LHCN-M2 (cell line): ENCODE measurements at regions not wholly inside any gene's neighbourhood (a gene's known extent, or its start where the extent isn't known, plus 50 kb on each side); places are given as distances from the start of the nearest gene placed in this dataset.

Experiments
- DNase-seq: peaks from one replicate; pipeline ENCODE4 v3.0.0-alpha.2; 2012; ENCODE audit warnings: low read depth

DNA sequence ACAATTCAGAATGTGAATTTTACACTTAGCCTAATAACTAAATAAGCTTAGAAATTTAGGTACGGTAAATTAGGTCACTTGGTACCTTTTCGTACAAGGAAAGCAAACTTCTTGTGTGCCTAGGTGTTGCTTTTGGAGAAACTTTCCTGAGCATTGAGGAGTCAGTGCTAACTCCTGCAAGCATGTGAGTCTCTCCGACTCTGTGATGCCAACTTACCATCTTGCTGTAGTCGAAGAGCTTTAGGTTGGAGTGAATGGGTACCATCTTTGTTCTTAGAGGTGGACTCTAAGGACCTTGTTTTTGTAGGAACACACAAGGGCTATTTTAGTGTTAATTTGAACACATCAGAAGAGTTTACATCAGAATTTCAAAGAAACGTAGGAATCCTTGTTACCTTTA is 688.9 kb downstream of the USP25 start:
- peak; percentile 17 for DNase-seq

DNA sequence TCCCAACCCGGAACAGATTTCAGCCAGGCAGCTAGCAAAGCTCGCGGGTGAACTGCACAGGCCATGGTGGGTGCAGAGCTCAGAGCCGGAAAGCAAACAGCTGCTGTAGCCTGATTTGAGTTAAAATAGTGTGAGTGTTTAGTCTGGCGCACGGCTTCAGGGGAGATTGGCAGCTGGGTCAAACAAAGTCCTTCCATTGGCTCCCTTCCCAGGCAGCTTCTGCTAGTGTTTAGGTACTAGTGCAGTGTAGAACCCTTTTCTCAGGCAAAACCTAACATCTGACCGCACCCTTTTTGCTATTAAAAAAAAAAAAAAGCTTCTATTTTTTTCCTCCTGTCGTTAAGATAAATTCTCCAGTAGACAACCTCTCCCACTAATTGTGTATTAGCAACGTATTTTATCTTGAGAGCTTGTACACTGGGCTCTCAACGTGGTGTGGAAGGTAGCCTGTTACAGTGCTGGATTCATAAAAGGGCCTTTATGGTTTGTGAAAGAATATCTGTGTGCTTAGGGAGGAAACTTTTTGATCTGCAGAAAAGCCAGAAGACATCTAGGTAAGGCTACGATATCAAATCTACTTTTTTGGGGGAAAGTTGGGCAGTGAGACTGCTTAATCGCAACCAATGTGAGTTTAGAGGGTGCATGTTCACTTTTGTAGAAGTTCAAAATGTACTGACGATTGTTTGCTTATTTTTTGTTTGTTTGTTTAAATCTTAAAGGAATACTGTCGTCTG is 689.6 kb downstream of the USP25 start:
- DNase-seq = peak; percentile 94

DNA sequence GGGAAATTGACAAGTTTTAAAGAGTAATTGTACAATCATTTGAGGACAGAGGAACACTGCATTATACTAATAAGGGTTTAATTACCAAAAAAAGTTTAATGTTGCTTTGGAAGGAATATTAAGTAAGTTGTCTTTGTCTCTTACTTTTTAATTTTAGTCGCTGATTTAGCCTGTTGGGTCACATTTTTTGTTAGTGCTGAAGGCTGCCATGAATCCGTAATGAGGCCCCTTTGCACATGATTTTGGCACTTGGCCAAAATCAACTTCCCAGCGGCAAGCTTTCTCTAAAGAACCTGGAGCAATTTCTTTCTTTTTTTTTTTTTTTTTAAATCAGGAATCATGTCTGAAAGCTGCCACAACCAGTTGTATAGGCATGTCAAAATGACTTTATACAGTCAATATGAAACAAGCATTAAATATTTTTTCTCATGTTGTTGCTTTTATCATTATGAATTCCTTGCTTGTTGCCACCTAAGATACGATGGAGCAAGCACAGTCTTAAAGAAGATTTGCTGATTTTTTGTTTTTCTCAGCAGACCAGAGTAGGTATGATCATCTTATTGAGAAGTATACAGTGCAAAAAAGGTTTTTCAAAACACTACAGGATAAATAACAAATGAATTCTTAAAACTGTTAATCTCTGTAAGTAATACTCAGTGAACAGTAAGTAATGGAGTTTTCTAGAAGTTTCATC is 690.4 kb downstream of the USP25 start:
- DNase-seq = peak; percentile 77

DNA sequence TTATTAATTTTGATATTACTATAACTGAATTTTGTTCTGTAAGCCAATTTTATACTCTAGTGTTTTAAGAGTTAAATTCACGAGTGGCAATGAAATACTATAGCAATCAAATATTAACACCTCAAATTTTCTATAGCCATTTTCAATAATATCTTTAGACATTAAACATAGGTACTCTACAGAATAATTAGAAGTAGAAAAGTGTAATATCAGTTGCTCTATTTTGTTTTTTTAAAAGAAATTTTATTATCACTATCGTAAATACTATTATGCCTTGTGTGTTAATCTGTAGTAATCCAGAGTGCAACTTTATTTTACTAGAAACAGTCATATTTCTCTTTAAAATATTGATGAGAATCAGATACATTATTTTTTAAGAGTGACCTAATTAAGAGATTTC is 691.2 kb downstream of the USP25 start:
- DNase-seq = peak; percentile 10

DNA sequence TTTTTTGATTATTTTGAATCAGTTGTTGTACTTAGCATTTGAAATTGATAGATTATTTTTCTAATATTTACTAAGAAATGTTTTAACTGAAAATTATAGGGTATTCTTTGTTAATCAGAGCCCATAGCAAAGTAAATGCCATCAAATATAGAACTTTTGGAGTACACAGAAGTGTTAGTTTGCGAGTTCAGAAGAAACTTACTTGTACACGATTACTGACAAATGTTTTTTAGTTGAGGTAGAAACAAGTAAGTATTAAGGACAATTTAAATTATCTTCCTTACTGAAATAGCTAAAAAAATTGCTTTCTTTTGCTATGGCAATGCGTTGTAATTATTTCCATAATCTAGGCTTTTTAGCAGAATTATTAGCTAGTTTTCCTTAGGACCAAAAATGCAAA is 692.2 kb downstream of the USP25 start:
- DNase-seq = peak; percentile 15

DNA sequence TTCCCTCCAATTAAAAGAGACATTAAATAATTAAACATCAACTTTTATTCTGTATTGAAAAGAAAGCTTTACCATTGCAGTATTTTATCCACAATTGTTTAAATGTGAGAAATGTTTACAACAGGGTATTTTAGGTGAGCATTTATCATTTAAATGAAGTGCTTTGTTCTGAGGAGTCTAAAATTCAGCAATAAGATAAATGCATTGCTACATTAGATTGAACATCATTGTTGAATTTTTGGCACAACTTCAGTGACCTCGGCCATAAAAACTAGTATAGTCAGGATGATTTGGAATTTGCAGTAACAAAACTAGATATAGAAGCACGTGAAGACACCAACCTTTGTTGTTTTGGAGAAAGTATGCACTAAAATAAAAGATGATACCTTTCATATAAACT is 692.9 kb downstream of the USP25 start:
- DNase-seq = peak; percentile 41

DNA sequence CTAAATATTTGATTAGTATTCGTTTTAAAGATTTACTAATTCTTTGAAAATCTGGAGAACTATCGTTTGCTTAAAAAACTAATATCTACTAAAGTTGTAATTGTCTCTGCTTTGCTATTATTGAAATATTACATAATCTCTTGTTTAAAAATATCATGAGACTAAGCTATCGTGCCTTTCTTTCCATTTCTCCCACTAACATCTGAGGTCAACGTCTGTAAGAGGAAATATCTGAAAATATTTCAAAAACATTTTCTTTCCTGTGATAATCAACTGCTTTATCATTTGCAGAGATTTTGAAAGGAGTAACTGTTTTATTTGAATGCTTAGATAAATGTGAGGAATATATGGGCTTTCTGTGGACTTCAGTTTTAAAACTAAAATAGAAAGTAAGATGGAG is 694.1 kb downstream of the USP25 start:
- DNase-seq = peak; percentile 17

DNA sequence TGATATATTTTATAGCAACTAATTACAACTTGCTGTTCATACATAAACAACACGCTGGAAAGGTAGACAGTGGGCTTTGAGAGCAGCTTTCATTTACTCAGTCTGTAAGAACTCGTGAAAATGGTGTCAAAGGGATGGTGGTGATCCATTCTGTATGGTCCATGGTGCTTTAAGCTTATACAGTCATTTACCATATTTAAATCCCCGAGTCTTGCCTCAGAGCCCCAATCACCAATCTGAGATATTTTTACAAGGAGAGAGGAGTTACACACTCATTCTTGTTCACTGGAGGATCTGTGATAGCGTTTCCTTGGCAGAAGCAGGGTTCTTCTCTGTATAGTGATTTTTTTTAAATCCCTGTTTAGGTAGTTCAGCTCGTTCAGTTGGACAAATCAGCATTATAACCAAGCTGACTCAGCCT is 694.6 kb downstream of the USP25 start:
- DNase-seq = peak; percentile 60

DNA sequence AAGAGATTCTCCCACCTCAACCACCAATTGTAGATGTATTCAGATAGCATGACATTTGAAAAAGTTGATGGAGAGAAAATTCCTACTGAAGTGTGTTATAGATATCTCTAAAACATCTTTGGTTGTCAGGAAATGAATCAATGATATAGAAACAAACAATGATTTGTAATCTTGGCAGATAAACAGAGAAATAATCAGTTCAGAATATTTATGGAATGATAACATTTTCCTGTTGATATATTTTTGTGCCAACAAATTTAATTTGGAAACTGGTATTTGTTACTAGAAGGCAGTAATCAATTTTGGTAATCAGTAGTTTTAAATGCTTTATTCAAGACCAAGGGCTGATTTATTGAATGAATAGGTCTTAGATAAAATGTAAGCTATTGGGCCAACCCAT is 695.6 kb downstream of the USP25 start:
- DNase-seq = no peak

DNA sequence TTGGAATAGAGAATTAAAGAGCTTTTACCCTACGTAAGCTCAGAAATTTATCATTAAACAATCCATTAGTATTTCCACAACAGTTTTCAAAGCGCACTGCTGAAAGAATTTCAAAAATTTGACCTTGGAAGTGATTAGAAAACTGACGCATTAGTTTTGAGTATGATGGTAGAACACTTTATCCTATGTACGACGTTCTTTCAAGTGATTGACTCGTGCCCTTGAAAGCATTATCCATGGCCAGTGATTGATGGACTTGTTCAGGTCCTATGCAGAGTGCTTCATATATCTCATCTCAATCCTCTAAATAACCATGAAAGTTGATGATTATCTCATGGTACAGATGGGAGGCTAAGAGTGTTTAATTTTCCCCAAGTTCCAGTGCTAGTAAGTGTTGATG is 697.2 kb downstream of the USP25 start:
- DNase-seq = no peak

DNA sequence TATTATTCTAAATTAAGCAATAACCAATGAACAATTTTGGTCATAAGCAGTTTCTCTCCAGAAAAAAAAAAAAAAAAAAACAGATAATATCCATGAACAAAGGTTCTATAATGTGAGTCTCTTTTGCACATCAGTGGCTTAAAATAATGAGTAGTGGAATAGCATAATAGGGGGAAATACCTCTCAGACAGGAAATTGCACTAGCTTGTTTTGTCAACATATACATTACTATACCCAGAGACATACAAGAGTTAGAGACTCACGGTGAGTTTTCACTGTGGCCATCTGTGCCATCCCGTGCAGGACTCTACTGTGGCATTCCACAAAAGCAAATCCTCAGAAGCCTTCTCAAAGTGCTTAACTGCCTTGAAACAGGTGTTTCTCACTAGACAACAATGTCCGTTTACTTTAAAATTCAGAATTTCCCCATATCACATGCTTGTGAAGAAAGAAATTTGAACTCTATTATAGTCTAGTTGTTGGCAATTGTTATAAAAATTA is 697.9 kb downstream of the USP25 start:
- DNase-seq = no peak

DNA sequence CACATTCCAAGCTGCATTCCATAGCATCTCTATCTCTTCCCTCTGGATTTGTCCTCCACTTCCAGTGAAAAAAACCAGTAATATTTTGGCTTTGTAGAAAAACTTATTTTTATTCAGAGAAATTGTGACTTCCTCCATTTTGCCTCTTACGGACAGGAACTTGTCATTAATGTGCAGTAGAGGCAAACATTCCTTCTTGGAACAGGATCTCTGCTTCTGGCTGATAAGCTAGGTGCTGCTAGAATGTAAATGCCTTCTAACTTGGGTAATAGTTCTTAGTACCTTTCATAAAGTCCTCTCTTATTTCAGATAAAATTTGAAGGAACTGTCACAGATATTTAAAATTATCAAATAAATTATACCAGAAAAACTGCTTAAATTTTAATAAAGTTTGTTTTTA is 707.8 kb downstream of the USP25 start:
- DNase-seq = no peak

DNA sequence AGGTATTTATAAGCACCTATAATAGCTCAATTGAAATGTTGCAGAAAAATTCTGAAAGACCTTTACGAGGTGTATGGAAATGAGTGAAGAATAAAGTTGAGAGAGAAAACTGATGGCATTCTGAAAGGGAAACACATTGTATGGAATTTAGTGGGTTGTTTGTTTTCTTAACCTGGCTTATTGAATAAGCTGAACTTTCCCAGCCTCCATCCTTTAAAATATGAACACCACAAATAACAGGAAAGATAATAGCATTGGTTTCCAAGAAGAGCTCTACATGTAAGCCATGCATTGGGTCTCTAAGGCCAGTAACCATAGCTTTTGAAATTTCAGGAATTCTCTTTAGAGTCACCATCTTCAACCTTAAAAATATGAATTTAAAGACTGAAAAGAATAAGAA is 709.0 kb downstream of the USP25 start:
- no peak for DNase-seq

DNA sequence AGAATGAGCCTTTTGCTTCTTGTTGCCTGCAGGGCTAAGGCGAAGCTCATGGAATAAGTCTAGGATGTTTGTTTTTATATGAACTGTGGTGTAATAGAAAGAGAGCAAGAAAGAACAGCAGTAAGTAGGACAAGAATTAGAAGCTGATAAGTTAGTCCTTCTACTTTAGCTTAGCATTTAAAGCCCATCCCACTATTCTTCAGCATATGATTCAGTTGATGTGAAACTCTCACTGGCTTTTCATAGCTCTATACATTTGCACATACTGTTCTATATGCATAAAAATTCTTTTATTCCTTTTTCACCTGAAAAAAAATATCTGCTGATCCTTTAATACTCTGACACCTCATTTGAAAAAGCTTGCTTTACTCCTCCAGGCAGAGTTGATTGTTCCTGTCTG is 712.0 kb downstream of the USP25 start:
- DNase-seq = no peak

DNA sequence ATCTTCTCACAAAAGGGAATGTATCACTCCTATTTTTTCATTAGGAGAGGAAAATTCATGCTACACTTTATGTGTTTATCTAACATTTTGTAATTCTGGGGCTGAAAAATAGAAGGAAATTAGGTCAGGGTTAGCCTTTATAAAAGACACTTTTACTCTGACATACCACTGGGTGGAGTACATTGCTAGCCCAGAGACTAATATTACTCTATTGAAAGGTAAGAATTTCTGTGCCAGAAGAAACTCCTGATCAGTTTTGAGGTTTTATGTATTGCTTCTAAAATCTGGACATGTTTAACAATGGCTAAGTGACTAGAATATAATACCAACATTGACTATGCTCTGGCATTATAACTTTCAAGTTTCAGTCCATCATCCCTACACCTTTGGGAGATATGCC is 724.6 kb downstream of the USP25 start:
- DNase-seq = peak; percentile 25

DNA sequence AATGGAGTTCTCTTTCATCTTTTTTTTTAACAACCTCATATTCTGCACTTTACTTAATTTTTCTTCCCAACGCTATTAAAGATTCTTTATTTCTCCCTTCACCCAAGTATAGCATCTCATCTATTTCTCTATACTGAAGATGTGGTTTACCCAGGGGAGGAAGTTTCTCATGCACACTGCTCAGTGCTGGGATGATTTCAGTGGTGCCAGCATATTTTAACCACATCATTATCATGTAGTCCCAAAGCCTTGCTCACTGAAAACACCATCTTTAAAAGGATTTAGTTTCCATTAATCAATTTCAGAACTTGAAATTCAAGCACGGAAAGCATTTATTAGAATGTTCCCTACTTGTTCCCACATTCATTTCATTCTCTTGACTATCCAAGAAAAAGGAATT is 725.7 kb downstream of the USP25 start:
- peak; percentile 8 for DNase-seq

DNA sequence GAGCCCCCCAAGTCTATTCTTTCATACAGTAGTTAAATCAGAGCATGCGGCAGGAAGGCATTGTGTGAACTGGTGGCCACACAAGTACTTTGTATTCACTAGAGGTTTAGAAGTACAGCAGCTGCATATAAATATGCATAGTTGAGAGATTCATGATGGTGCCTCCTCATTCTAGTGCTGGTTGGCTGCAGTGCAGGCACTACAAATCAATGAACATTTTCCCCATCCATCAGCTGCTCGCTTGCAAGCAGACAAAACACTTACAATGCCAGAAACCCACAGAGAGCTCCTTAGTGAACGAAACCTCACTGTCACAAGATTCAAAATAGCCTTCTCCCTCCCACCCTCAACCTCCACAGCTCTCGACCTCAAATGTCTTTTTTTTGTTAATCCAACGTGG is 726.2 kb downstream of the USP25 start:
- DNase-seq = peak; percentile 59

DNA sequence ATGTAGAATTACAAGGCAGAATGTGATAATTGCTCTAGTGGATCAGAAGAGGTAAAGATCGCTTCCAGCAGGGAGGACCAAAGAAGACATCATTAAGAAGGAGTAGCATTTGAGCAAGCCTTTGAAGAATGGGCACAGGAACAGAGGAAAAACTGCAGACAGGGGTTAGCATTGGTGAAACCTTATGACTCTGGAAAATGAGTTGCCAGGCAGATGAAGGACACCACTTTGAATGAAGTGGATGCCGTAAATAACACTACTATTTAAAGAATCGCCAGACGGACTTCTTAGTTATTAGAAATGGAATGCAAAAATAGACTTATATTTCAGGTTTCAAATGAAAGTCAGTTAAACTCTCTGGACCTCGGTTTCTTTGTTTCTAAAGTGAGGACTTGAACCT is 727.7 kb downstream of the USP25 start:
- DNase-seq = no peak

DNA sequence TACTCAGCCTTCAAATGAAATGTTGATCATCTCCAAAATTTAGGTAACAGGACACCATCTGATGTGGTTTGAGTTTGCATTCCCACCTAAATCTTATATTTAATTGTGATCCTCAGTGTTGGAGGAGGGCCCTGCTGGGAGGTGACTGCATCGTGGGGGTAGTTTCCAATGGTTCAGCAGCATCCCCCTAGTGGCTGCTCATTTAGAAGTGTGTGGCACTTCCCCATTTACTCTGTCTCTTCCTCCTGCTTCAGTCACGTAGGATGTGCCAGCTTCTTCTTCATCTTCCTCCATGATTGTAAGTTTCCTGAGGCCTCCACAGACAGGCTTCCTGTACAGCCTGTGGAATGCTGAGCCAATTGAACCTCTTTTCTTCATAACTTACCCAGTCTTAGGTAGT is 731.2 kb downstream of the USP25 start:
- DNase-seq = no peak

DNA sequence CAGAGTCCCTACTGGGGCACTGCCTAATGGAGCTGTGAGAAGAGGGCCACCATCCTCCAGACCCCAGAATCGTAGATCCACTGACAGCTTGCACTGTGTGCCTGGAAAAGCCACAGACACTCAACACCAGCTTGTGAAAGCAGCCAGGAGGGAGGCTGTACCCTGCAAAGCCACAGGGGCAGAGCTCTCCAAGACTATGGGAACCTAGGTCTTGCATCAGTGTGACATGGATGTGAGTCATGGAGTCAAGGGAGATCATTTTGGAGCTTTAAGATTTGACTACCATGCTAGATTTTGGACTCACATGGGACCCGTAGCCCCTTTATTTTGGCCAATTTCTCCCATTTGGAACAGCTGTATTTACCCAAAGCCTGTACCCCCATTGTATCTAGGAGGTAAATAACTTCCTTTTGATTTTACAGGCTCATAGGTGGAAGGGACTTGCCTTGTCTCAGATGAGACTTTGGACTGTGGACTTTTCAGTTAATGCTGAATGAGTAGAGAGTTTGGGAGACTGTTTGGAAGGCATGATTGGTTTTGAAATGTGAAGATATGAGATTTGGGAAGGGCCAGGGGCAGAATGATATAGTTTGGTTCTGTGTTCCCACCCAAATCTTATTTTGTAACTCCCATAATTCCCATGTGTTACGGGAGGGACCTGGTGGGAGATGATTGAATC is 734.6 kb downstream of the USP25 start:
- DNase-seq = peak; percentile 72

DNA sequence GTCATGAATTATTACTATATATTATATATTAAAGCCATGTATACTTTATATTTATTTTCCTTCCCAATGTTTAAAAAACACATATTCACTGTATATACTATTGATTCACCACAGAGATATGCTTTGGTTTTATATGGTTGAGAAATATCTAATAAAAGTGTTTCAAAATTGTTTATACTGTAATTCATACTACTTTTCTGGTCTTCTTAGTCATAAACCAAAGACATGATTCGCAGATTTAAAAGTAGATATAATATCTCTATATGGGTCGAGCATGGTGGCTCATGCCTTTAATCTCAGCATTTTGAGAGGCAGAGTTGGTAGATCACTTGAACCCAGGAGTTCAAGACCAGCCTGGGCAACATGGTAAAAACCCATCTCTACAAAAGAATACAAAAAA is 738.4 kb downstream of the USP25 start:
- peak; percentile 53 for DNase-seq

DNA sequence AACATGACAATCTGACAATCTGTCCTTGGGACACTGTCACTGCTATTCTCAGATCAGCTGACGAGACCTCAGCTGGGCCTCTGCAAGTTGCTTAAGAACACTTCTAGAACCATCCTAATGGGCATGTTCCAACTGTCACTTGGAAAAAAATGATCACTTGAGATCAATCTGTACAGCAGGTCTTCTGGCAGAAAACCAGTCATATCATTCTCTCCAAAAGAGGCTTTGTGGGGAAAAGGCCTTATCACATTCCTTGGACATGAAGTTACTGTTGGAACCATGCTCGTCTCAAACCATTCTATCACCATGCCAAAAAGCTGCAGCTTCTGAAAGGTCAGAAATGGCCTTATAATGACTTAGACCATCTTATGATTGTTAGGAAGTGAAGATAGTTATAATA is 744.2 kb downstream of the USP25 start:
- no peak for DNase-seq
